ENCODE measurements at regions not wholly inside any gene's neighbourhood (a gene's known extent, or its start where the extent isn't known, plus 50 kb on each side); places are given as distances from the start of the nearest gene placed in this dataset.
"Not testable (repeated sequence)": the region's sequence is repeated elsewhere in the genome, so short reads cannot be mapped to it uniquely, and the experiment has no call there.

- Histone ChIP-seq H3K4me3 (ENCODE audit: low read length) (no peak overlapping the region), H3K27me3 (ENCODE audit: control insufficient read depth, insufficient read depth, low read length) (no peaks in the 10 kb centered on the region), H3K27ac (ENCODE audit: low read length) (no peak overlapping the region), H3K9me3 (ENCODE audit: control insufficient read depth, insufficient read depth, low read length) (no peaks in the 10 kb centered on the region), H3K36me3 (ENCODE audit: control insufficient read depth, insufficient read depth, low read length) (no peaks in the 10 kb centered on the region), H3K4me1 (ENCODE audit: control insufficient read depth, insufficient read depth, low read length) (no peaks in the 10 kb centered on the region)
- DNase-seq (ENCODE audit: low read depth, low spot score): no peak
- no CpG with 5 or more reads among the region's 3 CpGs for WGBS (ENCODE audit: insufficient coverage, insufficient read length)
These were observed 358.3 kb upstream of the SOX9 start for GRCh38 chr17:71762526-71762925.

GRCh38 chr17:71764505-71764904 lies 356.3 kb upstream of the SOX9 start:
- Histone ChIP-seq H3K4me1 (ENCODE audit: control insufficient read depth, insufficient read depth, low read length) (no peaks in the 10 kb centered on the region), H3K36me3 (ENCODE audit: control insufficient read depth, insufficient read depth, low read length) (no peaks in the 10 kb centered on the region), H3K4me3 (ENCODE audit: low read length) (no peak overlapping the region), H3K27me3 (ENCODE audit: control insufficient read depth, insufficient read depth, low read length) (no peaks in the 10 kb centered on the region), H3K9me3 (ENCODE audit: control insufficient read depth, insufficient read depth, low read length) (no peaks in the 10 kb centered on the region), H3K27ac (ENCODE audit: low read length) (no peak overlapping the region)
- peak; percentile 45 for DNase-seq (ENCODE audit: low read depth, low spot score)
- WGBS (ENCODE audit: insufficient coverage, insufficient read length): no CpG with 5 or more reads among the region's 3 CpGs

- no CpG with 5 or more reads among the region's 2 CpGs for WGBS (ENCODE audit: insufficient coverage, insufficient read length)
- Histone ChIP-seq H3K27ac (ENCODE audit: low read length) (no peak overlapping the region), H3K4me1 (ENCODE audit: control insufficient read depth, insufficient read depth, low read length) (no peaks in the 10 kb centered on the region), H3K4me3 (ENCODE audit: low read length) (no peak overlapping the region), H3K27me3 (ENCODE audit: control insufficient read depth, insufficient read depth, low read length) (no peaks in the 10 kb centered on the region), H3K36me3 (ENCODE audit: control insufficient read depth, insufficient read depth, low read length) (no peaks in the 10 kb centered on the region), H3K9me3 (ENCODE audit: control insufficient read depth, insufficient read depth, low read length) (no peaks in the 10 kb centered on the region)
- no peak for DNase-seq (ENCODE audit: low read depth, low spot score)
These were observed 355.4 kb upstream of the SOX9 start for GRCh38 chr17:71765437-71765836.

- no peaks in the 10 kb centered on the region for H3K4me1 ChIP-seq (ENCODE audit: control insufficient read depth, insufficient read depth, low read length)
- H3K27ac ChIP-seq (ENCODE audit: low read length): no peak overlapping the region
- no CpG with 5 or more reads among the region's 2 CpGs for WGBS (ENCODE audit: insufficient coverage, insufficient read length)
- no peak overlapping the region for H3K4me3 ChIP-seq (ENCODE audit: low read length)
- H3K9me3 ChIP-seq (ENCODE audit: control insufficient read depth, insufficient read depth, low read length): no peaks in the 10 kb centered on the region
- no peaks in the 10 kb centered on the region for H3K36me3 ChIP-seq (ENCODE audit: control insufficient read depth, insufficient read depth, low read length)
- no peak for DNase-seq (ENCODE audit: low read depth, low spot score)
- no peaks in the 10 kb centered on the region for H3K27me3 ChIP-seq (ENCODE audit: control insufficient read depth, insufficient read depth, low read length)
These were observed 351.0 kb upstream of the SOX9 start for GRCh38 chr17:71769850-71770249.

- DNase-seq (ENCODE audit: low read depth, low spot score): no peak
- Histone ChIP-seq H3K4me3 (ENCODE audit: low read length) (no peak overlapping the region), H3K4me1 (ENCODE audit: control insufficient read depth, insufficient read depth, low read length) (no peaks in the 10 kb centered on the region), H3K27ac (ENCODE audit: low read length) (no peak overlapping the region), H3K9me3 (ENCODE audit: control insufficient read depth, insufficient read depth, low read length) (no peaks in the 10 kb centered on the region), H3K36me3 (ENCODE audit: control insufficient read depth, insufficient read depth, low read length) (no peaks in the 10 kb centered on the region), H3K27me3 (ENCODE audit: control insufficient read depth, insufficient read depth, low read length) (no peaks in the 10 kb centered on the region)
- WGBS (ENCODE audit: insufficient coverage, insufficient read length): no CpG with 5 or more reads among the region's 6 CpGs
These were observed 343.7 kb upstream of the SOX9 start for GRCh38 chr17:71777048-71777640.

- DNase-seq (ENCODE audit: low read depth, low spot score): no peak
- Histone ChIP-seq H3K4me3 (ENCODE audit: low read length) (no peak overlapping the region), H3K27ac (ENCODE audit: low read length) (no peak overlapping the region), H3K4me1 (ENCODE audit: control insufficient read depth, insufficient read depth, low read length) (no peaks in the 10 kb centered on the region), H3K36me3 (ENCODE audit: control insufficient read depth, insufficient read depth, low read length) (no peaks in the 10 kb centered on the region), H3K9me3 (ENCODE audit: control insufficient read depth, insufficient read depth, low read length) (no peaks in the 10 kb centered on the region), H3K27me3 (ENCODE audit: control insufficient read depth, insufficient read depth, low read length) (no peaks in the 10 kb centered on the region)
- WGBS (ENCODE audit: insufficient coverage, insufficient read length): no CpG with 5 or more reads among the region's 3 CpGs
These were observed 341.3 kb upstream of the SOX9 start for GRCh38 chr17:71779482-71779881.

- no peaks in the 10 kb centered on the region for H3K36me3 ChIP-seq (ENCODE audit: control insufficient read depth, insufficient read depth, low read length)
- no peaks in the 10 kb centered on the region for H3K27me3 ChIP-seq (ENCODE audit: control insufficient read depth, insufficient read depth, low read length)
- no peaks in the 10 kb centered on the region for H3K9me3 ChIP-seq (ENCODE audit: control insufficient read depth, insufficient read depth, low read length)
- no peak overlapping the region for H3K27ac ChIP-seq (ENCODE audit: low read length)
- no peak for DNase-seq (ENCODE audit: low read depth, low spot score)
- H3K4me1 ChIP-seq (ENCODE audit: control insufficient read depth, insufficient read depth, low read length): no peaks in the 10 kb centered on the region
- H3K4me3 ChIP-seq (ENCODE audit: low read length): no peak overlapping the region
These were observed 340.2 kb upstream of the SOX9 start for GRCh38 chr17:71780596-71780995.

GRCh38 chr17:71782021-71782420 lies 338.8 kb upstream of the SOX9 start:
- not testable (repeated sequence) for H3K27ac ChIP-seq (ENCODE audit: low read length); H3K4me3 ChIP-seq (ENCODE audit: low read length); H3K36me3 ChIP-seq (ENCODE audit: control insufficient read depth, insufficient read depth, low read length); H3K9me3 ChIP-seq (ENCODE audit: control insufficient read depth, insufficient read depth, low read length); H3K4me1 ChIP-seq (ENCODE audit: control insufficient read depth, insufficient read depth, low read length); DNase-seq (ENCODE audit: low read depth, low spot score); H3K27me3 ChIP-seq (ENCODE audit: control insufficient read depth, insufficient read depth, low read length)
- WGBS (ENCODE audit: insufficient coverage, insufficient read length): no CpG with 5 or more reads among the region's 8 CpGs

GRCh38 chr17:71790791-71791190 lies 330.0 kb upstream of the SOX9 start:
- no CpG with 5 or more reads among the region's 4 CpGs for WGBS (ENCODE audit: insufficient coverage, insufficient read length)
- Histone ChIP-seq H3K27me3 (ENCODE audit: control insufficient read depth, insufficient read depth, low read length) (no peaks in the 10 kb centered on the region), H3K36me3 (ENCODE audit: control insufficient read depth, insufficient read depth, low read length) (no peaks in the 10 kb centered on the region), H3K9me3 (ENCODE audit: control insufficient read depth, insufficient read depth, low read length) (no peaks in the 10 kb centered on the region), H3K4me1 (ENCODE audit: control insufficient read depth, insufficient read depth, low read length) (no peaks in the 10 kb centered on the region), H3K27ac (ENCODE audit: low read length) (no peak overlapping the region), H3K4me3 (ENCODE audit: low read length) (no peak overlapping the region)
- DNase-seq (ENCODE audit: low read depth, low spot score): no peak

- WGBS (ENCODE audit: insufficient coverage, insufficient read length): no CpG with 5 or more reads among the region's 4 CpGs
- H3K27ac ChIP-seq (ENCODE audit: low read length): no peak overlapping the region
- DNase-seq (ENCODE audit: low read depth, low spot score): no peak
- no peaks in the 10 kb centered on the region for H3K27me3 ChIP-seq (ENCODE audit: control insufficient read depth, insufficient read depth, low read length)
- no peaks in the 10 kb centered on the region for H3K4me1 ChIP-seq (ENCODE audit: control insufficient read depth, insufficient read depth, low read length)
- no peaks in the 10 kb centered on the region for H3K36me3 ChIP-seq (ENCODE audit: control insufficient read depth, insufficient read depth, low read length)
- H3K4me3 ChIP-seq (ENCODE audit: low read length): no peak overlapping the region
- no peaks in the 10 kb centered on the region for H3K9me3 ChIP-seq (ENCODE audit: control insufficient read depth, insufficient read depth, low read length)
These were observed 329.5 kb upstream of the SOX9 start for GRCh38 chr17:71791311-71791710.

GRCh38 chr17:71792966-71793365 lies 327.9 kb upstream of the SOX9 start:
- no peak for DNase-seq (ENCODE audit: low read depth, low spot score)
- Histone ChIP-seq H3K4me1 (ENCODE audit: control insufficient read depth, insufficient read depth, low read length) (no peaks in the 10 kb centered on the region), H3K36me3 (ENCODE audit: control insufficient read depth, insufficient read depth, low read length) (no peaks in the 10 kb centered on the region), H3K27me3 (ENCODE audit: control insufficient read depth, insufficient read depth, low read length) (no peaks in the 10 kb centered on the region), H3K9me3 (ENCODE audit: control insufficient read depth, insufficient read depth, low read length) (no peaks in the 10 kb centered on the region), H3K4me3 (ENCODE audit: low read length) (no peak overlapping the region), H3K27ac (ENCODE audit: low read length) (no peak overlapping the region)
- WGBS (ENCODE audit: insufficient coverage, insufficient read length): no CpG with 5 or more reads among the region's 7 CpGs

Data from iPS DF 6.9 (cell line).